SW480 (cell line): ENCODE measurements at regions not wholly inside any gene's neighbourhood (a gene's known extent, or its start where the extent isn't known, plus 50 kb on each side); places are given as distances from the start of the nearest gene placed in this dataset.
"Not testable (repeated sequence)": the region's sequence is repeated elsewhere in the genome, so short reads cannot be mapped to it uniquely, and the experiment has no call there.

ENCODE experiments used
- DNase-seq: peaks from one replicate; pipeline ENCODE4 v3.0.0-alpha.2; 2016; ENCODE audit warnings: low spot score

GRCh38 chr9:41839786-41840185 lies 289.4 kb downstream of the CNTNAP3B start:
- not testable (repeated sequence) for DNase-seq

GRCh38 chr9:41838953-41839352 lies 290.3 kb downstream of the CNTNAP3B start:
- not testable (repeated sequence) for DNase-seq

- DNase-seq = not testable (repeated sequence)
Observed at GRCh38 chr9:41838562-41838851, 290.7 kb downstream of the CNTNAP3B start.

DNA sequence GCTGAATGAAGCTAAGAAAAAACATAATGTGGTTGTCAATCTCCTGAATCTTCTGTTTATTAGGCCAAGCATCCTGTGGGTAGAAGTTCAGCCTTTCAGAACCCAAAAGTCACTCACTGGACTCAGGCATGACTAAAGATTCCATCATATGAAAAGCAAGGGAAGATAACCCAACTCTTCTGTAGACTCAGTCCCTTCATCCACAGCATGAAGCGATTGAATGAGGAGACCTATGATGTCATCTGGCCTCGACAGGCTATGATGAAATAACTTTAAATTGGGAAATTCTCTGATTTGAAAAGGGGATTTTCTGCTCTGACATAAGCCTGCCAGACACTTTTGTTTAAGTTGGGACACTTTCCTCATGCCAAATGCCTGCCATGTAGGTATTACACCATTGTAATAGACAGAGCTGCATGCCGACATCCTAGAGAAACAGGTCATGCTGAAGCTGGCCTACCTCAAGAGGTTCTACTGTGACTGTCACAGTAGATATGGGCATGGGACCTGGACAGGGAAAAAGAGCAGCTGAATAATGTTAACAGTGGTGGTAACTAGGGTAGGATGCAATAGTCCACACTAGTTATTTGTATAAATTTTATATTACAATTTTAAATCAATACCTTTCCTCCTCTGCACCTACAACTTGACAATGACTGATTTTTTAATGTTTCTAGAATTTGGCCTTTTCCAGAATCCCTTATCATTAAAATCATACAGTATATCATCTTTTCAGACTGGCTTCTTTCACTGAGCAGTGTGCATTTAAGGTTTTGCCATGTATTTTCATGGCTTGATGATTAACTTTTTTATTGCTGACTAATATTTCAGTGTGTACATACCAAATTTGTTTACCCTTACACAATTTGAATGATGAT lies 291.3 kb downstream of the CNTNAP3B start:
- not testable (repeated sequence) for DNase-seq

- not testable (repeated sequence) for DNase-seq
Observed at GRCh38 chr9:41833108-41833507, 296.1 kb downstream of the CNTNAP3B start.

DNA sequence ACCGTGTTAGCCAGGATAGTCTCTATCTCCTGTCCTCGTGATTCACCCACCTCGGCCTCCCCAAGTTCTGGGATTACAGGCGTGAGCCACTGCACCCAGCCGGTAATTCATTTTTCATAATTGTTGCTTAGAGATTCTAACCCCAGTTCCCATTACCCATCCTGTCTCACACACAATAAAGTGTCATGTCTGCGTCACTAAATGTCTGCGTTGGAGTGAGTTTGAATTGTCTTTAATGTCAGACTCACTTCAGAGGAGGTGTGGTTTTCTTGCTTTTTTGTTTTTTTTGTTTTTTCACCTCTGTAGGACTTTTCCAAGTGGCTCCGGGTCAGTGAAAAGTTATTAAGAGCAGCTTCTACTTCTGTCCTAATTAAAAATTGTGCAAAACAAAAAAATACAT lies 304.5 kb downstream of the CNTNAP3B start:
- not testable (repeated sequence) for DNase-seq

DNA sequence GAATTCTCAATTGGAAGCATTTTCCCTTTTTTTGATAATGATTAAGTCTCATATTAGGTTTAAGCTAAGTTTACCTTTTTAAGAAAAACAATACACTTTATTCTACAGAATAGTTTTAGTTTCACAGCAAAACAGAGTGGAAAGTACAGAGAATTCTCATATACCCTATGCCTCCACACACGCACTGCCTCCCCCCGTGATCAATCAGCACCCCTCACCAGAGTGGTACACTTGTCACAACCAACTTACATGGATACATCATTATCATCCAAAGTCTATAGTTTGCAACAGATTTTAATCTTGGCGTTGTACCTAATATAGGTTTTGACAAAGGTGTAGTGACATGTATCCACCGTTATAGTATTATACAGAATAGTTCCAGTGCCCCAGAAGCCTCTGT lies 326.5 kb downstream of the CNTNAP3B start:
- DNase-seq = not testable (repeated sequence)

DNA sequence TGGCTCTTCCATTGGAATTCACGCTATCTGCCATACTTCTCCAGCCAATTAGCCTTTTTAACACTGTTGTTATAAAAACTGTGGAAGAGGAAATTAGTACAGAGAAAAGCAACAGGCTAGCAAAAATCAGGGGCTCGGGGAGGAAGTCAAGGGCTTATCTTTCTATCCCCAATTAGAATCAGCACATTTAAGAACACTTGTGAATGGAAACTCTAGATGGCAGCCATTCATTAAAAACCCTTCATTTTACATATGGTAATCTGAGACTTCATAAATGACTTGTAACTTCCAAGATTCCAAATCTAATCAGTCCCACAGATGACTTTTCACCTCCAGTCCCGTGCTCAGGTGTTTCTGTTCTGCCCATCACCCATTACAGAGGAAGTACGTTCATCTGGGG lies 330.5 kb downstream of the CNTNAP3B start:
- DNase-seq = peak; percentile 7

DNA sequence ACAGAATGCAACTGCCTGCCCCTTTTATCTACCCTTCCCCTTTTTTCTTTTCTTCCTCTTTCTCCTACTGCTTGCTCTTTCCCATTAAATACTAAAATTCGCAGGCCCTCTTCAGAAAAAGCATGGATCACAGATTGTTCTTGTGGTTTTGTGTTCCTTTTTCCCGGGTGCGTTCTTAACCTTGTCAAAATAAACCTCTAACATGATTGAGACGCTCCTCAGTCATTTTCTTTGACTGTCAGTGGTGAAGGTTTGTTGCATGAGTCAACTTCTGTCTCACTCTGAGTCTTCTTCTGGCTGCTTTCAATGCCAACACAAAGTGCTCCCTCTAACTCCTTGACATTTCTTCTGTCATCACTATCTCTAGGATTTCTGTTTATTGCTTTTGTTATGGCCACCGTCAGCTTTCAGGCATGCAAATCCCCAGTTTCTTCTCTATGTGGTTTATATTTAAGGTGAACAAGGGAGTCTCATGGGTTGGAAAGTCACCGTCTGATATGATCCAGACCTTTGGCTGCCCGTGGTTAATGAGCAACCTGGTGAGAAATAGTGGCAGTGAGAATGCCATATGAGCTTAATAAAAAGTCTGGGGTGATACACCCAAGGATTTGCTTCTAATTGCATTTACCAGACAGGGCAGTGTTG lies 338.4 kb downstream of the CNTNAP3B start:
- DNase-seq = not testable (repeated sequence)

DNA sequence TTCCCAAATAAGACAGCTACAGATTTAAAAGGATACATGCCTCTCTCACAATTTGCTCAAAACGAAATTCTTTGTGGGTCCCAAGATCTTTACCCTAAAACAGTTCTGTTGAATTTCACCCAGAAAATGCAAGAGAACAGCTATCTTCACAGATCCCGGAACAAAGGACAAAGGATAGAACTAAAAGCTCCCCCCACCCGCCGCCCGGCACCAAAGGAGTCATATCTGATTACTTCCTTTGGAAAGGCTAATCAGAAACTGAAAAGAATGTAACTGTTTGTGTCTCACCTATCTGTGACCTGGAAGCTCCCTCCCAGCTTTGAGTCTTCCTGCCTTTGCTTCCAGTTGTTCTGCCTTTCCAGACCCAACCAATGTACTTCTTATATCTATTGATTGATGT lies 339.2 kb downstream of the CNTNAP3B start:
- not testable (repeated sequence) for DNase-seq

- DNase-seq = not testable (repeated sequence)
Observed at GRCh38 chr9:41789387-41789786, 339.8 kb downstream of the CNTNAP3B start.

- DNase-seq = not testable (repeated sequence)
Observed at GRCh38 chr9:41787951-41788350, 341.3 kb downstream of the CNTNAP3B start.

DNA sequence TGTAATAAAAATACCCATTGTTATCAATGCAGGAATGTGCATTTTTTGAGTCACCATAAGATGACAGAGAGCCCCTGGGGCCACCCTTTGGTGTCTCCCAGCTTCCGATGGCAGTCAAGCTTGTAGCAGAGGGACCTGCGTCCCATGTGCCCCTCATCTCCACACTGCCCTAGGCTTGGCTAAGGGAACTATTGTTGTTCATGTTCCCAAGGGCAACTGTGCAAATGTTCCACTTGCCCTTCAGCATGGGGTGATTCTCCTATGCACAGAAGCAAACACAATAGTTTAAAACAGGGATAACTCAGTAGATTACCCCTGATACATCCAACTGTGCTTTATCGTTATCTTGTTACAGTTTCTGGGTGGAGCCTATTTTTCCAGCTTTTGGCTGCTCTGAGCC lies 342.0 kb downstream of the CNTNAP3B start:
- DNase-seq = not testable (repeated sequence)

- DNase-seq = not testable (repeated sequence)
Observed at GRCh38 chr9:41784006-41784405, 345.2 kb downstream of the CNTNAP3B start.

- DNase-seq = not testable (repeated sequence)
Observed at GRCh38 chr9:41783070-41783810, 346.0 kb downstream of the CNTNAP3B start.

DNA sequence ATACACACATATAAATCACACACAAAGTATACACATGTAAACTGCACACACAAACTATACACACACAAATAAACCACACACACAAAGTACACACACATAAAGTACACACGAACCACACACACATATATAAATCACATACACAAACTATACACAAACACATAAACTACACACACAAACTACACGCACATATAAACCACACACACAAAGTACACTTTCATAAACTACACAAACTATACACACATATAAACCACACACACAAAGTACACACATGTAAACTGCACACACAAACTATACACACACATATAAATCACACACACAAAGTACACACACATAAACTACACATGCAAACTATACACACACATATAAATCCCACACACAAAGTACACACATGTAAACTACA lies 347.3 kb downstream of the CNTNAP3B start:
- DNase-seq = not testable (repeated sequence)

DNA sequence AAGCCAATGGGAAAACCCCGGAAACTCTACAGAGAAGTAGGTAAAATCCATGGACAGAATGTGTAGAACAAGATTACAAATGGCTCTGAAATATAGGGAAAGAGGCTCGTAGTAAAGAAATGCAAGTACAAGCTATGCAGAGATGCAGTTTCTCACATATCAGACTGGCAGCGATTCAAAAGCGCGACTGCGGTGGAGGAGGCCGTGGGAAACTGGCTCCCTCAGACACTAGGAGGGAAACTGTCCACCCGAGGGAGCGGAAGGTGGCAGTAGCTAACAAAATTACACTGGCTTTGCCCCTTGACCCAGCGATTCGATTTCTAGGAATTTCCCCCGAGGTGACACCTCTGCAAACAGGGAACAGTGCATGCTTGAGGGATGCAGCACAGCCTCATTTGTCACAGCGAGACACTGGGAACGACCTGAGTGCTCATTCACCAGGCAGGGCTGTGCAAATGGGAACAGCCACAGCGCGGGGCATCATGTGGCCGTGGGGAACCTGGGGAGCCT lies 349.3 kb downstream of the CNTNAP3B start:
- not testable (repeated sequence) for DNase-seq

- DNase-seq = not testable (repeated sequence)
Observed at GRCh38 chr9:41779192-41779591, 350.0 kb downstream of the CNTNAP3B start.

- DNase-seq = not testable (repeated sequence)
Observed at GRCh38 chr9:41778535-41779071, 350.6 kb downstream of the CNTNAP3B start.

- not testable (repeated sequence) for DNase-seq
Observed at GRCh38 chr9:41777536-41777935, 351.7 kb downstream of the CNTNAP3B start.

- not testable (repeated sequence) for DNase-seq
Observed at GRCh38 chr9:41772541-41772940, 356.7 kb downstream of the CNTNAP3B start.

GRCh38 chr9:41771693-41772092 lies 357.5 kb downstream of the CNTNAP3B start:
- not testable (repeated sequence) for DNase-seq
